DND-41 (cell line): ENCODE measurements at regions not wholly inside any gene's neighbourhood (a gene's known extent, or its start where the extent isn't known, plus 50 kb on each side); places are given as distances from the start of the nearest gene placed in this dataset.

ENCODE experiments used
- ATAC-seq: fragments of 200-7000 bp; cut with Tn5 transposase; 3 replicates; pipeline ENCODE4 v1.9.1; 2021; ENCODE audit warnings: low read depth; ENCODE audit not compliant: insufficient read depth
- DNase-seq: peaks from one replicate; pipeline ENCODE4 v3.0.0-alpha.2; 2020
- H2AFZ ChIP-seq: 2 replicates; pipeline ENCODE4 v1.6.0; 2012; ENCODE audit warnings: low read depth, low read length
- H3K27ac ChIP-seq: 2 replicates; pipeline ENCODE4 v1.5.1; 2012; ENCODE audit warnings: low read length, inconsistent platforms
- H3K27me3 ChIP-seq: fragments of 200-600 bp; sonication (generic); 2 replicates; pipeline ENCODE4 v1.6.0; 2012; ENCODE audit warnings: low read length, mild to moderate bottlenecking, inconsistent platforms; ENCODE audit not compliant: insufficient read depth, poor library complexity
- H3K36me3 ChIP-seq: 2 replicates; pipeline ENCODE4 v1.5.1; 2012; ENCODE audit warnings: low read length, inconsistent platforms; ENCODE audit not compliant: insufficient read depth
- H3K4me1 ChIP-seq: 2 replicates; pipeline ENCODE4 v1.5.1; 2012; ENCODE audit warnings: mild to moderate bottlenecking, low read length; ENCODE audit not compliant: insufficient read depth
- H3K4me2 ChIP-seq: 2 replicates; pipeline ENCODE4 v1.6.0; 2012; ENCODE audit warnings: mild to moderate bottlenecking, moderate library complexity, low read length, inconsistent platforms; ENCODE audit not compliant: insufficient read depth
- H3K4me3 ChIP-seq, 2 experiments: fragments of 200-600 bp in 1 of 2; shearing (Covaris generic) in 1 of 2; 2 replicates each; pipeline ENCODE4 v1.5.1; 2012 to 2016; ENCODE audit warnings: inconsistent platforms in 2 of 2, low read length in 2 of 2, mild to moderate bottlenecking in 2 of 2, low read depth in 1 of 2, moderate library complexity in 1 of 2
- H3K79me2 ChIP-seq: 2 replicates; pipeline ENCODE4 v1.6.0; 2012; ENCODE audit warnings: low read length, inconsistent platforms; ENCODE audit not compliant: insufficient read depth
- H3K9ac ChIP-seq: 2 replicates; pipeline ENCODE4 v1.6.0; 2012; ENCODE audit warnings: low read depth, mild to moderate bottlenecking, inconsistent platforms, low read length, moderate library complexity
- H3K9me3 ChIP-seq: 2 replicates; pipeline ENCODE4 v1.5.1; 2012; ENCODE audit warnings: low read length, moderate library complexity, mild to moderate bottlenecking, inconsistent platforms; ENCODE audit not compliant: insufficient read depth, severe bottlenecking
- H4K20me1 ChIP-seq: 2 replicates; pipeline ENCODE4 v1.6.0; 2012; ENCODE audit warnings: low read length; ENCODE audit not compliant: insufficient read depth
- CTCF ChIP-seq: IDR thresholded peaks from 2 replicates; pipeline ENCODE4 v1.5.1; 2012; ENCODE audit warnings: borderline replicate concordance, low read length, moderate library complexity, mild to moderate bottlenecking; ENCODE audit not compliant: poor library complexity, severe bottlenecking; ENCODE audit errors: extremely low read depth
- EZH2 ChIP-seq: IDR thresholded peaks from 3 replicates; pipeline ENCODE4 v1.6.1; 2012; ENCODE audit warnings: borderline replicate concordance, low read depth, mild to moderate bottlenecking, moderate library complexity, low read length, inconsistent platforms; ENCODE audit not compliant: severe bottlenecking

GRCh38 chr6:168243812-168244376 lies 75.7 kb downstream of the DACT2 start:
- H3K9me3 ChIP-seq: no peaks in the 10 kb centered on the region
- H3K36me3 ChIP-seq: no peaks in the 10 kb centered on the region
- no peak overlapping the region for H3K4me3 ChIP-seq
- ATAC-seq (peak; percentile 55; the same call in 2 of the 3 replicates), DNase-seq (peak; percentile 41)
- no peak overlapping the region for H3K9ac ChIP-seq
- peaks cover 13% of the 10 kb centered on the region for H3K27me3 ChIP-seq
- no peak overlapping the region for H2AFZ ChIP-seq
- H3K79me2 ChIP-seq: no peaks in the 10 kb centered on the region
- no peaks in the 10 kb centered on the region for H4K20me1 ChIP-seq
- TF ChIP-seq CTCF (no peak), EZH2 (no peak)
- H3K4me1 ChIP-seq: peaks cover 5% of the 10 kb centered on the region; the same call in 1 of the 2 replicates
- no peak overlapping the region for H3K27ac ChIP-seq
- H3K4me2 ChIP-seq: no peak overlapping the region

GRCh38 chr6:168242940-168243225 lies 76.7 kb downstream of the DACT2 start:
- no peak for DNase-seq
- no peak overlapping the region for H3K4me2 ChIP-seq
- ATAC-seq: no peak
- no peaks in the 10 kb centered on the region for H4K20me1 ChIP-seq
- H3K79me2 ChIP-seq: no peaks in the 10 kb centered on the region
- no peak overlapping the region for H2AFZ ChIP-seq
- no peak overlapping the region for H3K9ac ChIP-seq
- no peak overlapping the region for H3K4me3 ChIP-seq
- H3K36me3 ChIP-seq: no peaks in the 10 kb centered on the region
- no peak for TF ChIP-seq CTCF
- TF ChIP-seq EZH2: no peak
- H3K9me3 ChIP-seq: no peaks in the 10 kb centered on the region
- peaks cover 8% of the 10 kb centered on the region for H3K27me3 ChIP-seq
- no peak overlapping the region for H3K27ac ChIP-seq
- peaks cover 5% of the 10 kb centered on the region; the same call in 1 of the 2 replicates for H3K4me1 ChIP-seq

- no peak for TF ChIP-seq CTCF
- no peak for ATAC-seq
Observed at GRCh38 chr6:168242111-168242939, 77.3 kb downstream of the DACT2 start.

More at GRCh38 chr6:168242111-168242939, 77.3 kb downstream of the DACT2 start:
- H3K36me3 ChIP-seq: no peaks in the 10 kb centered on the region
- H3K4me2 ChIP-seq: no peak overlapping the region
- peaks cover 7% of the 10 kb centered on the region for H3K27me3 ChIP-seq
- H3K27ac ChIP-seq: no peak overlapping the region
- H2AFZ ChIP-seq: no peak overlapping the region
- H3K9ac ChIP-seq: no peak overlapping the region
- no peaks in the 10 kb centered on the region for H3K79me2 ChIP-seq
- H3K9me3 ChIP-seq: peaks cover 2% of the 10 kb centered on the region
- peaks cover 5% of the 10 kb centered on the region; the same call in 1 of the 2 replicates for H3K4me1 ChIP-seq
- H4K20me1 ChIP-seq: no peaks in the 10 kb centered on the region
- no peak overlapping the region for H3K4me3 ChIP-seq
- DNase-seq: no peak
